Left forelimb (tissue), 1 donor: ENCODE measurements at regions not wholly inside any gene's neighbourhood (a gene's known extent, or its start where the extent isn't known, plus 50 kb on each side); places are given as distances from the start of the nearest gene placed in this dataset.
"Not testable (repeated sequence)": the region's sequence is repeated elsewhere in the genome, so short reads cannot be mapped to it uniquely, and the experiment has no call there.

ENCODE experiments used
- DNase-seq: peaks from one replicate; pipeline ENCODE4 v3.0.0-alpha.2; 2018; ENCODE audit warnings: low spot score

DNA sequence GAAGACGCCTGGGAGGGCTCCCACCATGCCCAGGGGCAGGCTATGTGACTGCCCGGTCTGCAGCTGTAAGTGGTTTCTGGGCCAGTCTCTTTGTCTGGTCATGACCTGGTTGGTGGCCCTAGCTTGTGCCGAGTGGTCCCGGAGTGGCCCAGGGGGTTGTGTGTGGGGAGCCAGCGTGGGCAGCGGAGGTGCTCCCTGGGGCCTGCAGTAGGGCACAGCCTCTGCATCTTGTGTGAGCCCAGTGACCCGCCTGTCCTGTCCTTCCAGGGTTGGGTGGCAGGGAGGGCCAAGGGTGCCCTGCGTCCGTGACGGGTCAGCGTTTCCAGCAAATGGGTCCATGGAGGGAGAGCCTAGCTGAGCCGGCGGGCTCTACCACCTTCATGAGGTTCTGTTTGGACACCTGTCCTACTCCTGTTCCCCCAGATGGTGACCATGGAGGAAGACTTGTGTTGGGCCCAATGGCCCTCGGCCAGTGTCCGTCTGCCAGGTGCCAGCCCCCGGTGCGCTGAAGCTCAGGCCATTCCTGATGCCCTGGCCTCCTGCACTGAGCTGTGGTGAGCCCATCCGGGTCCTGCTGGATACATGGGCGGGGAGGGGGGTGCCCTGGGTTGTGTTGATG lies 215.4 kb downstream of the SNRPN start:
- peak; percentile 37 for DNase-seq

DNA sequence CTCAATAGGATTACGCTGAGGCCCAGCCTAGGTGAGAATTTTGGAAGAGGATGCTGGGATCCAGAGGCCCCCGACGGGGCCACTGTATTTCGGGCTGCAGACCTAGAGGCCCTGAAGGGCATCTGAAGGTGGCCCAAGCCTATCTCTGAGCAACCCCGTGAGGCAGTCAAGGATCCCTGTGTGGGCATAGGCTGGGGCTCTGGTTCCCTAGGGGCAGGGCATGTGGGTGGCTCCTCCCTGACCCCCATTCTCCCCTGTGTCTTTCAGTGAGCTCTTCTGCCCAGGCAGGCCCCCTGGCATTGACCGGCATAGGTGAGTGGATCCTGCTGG lies 216.0 kb downstream of the SNRPN start:
- no peak for DNase-seq

- DNase-seq, result peak; percentile 47
Observed at GRCh38 chr15:25171111-25171811, 216.5 kb downstream of the SNRPN start.

GRCh38 chr15:25171856-25172687 lies 217.3 kb downstream of the SNRPN start:
- DNase-seq, result peak; percentile 50

DNA sequence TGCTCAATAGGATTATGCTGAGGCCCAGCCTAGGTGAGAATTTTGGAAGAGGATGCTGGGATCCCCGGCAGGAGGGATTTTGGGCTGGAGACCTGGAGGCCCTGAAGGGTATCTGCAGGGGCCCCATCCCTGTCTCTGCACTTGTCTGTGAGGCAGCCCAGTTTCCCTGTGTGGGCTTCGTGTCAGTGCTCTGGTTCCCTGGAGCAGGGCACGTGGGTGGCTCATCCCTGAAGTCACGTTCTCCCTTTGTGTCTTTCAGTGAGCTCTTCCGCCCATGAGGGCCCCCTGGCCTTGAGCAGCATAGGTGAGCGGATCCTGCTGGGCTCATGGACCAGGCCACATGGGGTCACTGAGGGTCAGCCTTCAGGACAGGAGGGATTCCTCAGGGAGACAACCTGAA lies 217.9 kb downstream of the SNRPN start:
- no peak for DNase-seq

DNA sequence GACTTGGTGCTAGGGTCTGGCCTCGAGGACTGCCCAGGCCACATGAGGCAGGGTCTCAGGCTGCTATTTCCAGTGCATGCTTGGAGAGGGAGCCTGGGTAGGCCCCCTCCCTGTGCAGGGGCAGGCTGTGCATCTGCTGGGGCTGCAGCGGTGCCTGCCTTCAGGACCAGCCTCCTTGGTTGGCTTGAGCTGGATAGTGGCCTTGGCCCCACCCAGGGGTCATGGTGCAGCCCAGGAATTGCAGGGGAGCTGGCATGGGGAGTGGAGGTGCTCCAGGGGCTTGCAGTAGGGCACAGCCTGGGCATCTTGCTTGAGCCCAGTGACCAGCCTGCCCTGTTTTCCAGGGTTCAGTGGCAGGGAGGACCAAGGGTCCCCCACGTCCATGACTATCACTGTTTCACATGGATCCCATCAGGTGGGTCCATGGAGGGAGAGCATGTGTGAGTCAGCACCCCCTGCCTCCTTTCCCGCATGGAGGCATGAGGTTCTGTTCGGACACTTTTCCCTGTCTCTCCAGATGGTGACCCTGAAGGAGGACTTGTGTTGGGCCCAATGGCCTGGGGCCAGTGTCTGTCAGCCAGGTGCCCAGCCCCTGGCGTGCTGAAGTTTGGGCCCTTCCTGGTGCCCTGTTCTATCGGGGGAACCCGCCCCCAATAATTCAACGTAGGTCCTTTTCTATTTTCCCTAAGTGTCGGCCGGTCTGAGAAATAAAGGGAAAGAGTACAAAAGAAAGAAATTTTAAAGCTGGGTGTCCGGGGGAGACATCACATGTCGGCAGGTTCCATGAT lies 218.6 kb downstream of the SNRPN start:
- peak; percentile 52 for DNase-seq

DNA sequence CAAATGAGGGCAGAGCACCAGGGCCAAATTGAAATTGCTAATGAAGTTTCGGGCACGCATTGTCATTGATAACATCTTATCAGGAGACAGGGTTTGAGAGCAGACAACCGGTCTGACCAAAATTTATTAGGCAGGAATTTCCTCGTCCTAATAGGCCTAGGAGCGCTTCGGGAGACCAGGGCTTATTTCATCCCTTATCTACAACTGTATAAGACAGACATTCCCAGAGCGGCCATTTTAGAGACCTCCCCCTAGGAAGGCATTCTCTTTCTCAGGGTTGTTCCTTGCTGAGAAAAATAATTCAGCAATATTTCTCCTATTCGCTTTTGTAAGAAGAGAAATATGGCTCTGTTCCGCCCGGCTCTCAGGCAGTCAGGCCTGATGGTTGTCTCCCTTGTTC lies 219.4 kb downstream of the SNRPN start:
- not testable (repeated sequence) for DNase-seq

GRCh38 chr15:25175033-25175788 lies 220.4 kb downstream of the SNRPN start:
- DNase-seq, result peak; percentile 40

DNA sequence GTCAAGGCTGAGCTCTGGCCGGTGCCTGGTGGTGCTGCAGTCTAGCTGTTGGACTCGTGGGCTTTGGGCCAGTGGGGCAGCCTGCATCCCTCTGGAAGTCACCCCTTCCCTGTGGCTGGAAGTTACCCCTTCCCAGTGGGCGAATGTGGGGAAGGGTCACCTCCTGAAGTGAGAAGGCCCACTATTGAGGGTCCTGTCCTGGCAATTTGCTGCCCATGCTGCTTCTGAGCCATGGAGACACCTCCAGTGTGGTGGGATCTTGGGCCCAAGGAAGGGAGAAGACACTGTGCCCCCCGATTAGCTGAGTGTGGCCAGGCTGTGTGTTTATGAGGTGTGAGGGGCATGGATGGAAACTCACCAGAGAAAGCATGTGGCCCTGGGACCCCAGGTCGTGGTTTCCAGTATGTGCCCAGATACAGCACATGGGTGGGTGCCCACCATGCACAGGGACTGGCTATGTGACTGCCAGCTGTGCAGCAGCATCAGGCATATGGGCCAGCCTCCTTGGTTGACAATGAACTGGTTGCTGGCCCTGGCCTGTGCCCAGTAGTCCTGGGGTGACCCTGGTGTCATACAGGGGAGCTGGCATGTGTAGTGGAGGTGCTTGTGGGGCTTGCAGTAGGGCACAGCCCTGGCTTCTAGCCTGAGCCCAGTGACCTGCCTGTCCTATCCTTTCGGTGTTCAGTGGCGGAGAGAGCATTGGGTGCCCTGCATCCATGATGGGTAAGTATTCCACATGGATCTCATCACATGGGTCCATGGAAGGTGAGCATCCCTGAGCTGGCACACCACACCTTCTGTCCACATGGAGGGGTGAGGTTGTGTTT lies 221.2 kb downstream of the SNRPN start:
- peak; percentile 51 for DNase-seq

GRCh38 chr15:25176616-25176923 lies 221.8 kb downstream of the SNRPN start:
- DNase-seq, result peak; percentile 36

GRCh38 chr15:25176991-25177954 lies 222.5 kb downstream of the SNRPN start:
- no peak for DNase-seq

- DNase-seq, result peak; percentile 55
Observed at GRCh38 chr15:25177955-25178801, 223.4 kb downstream of the SNRPN start.

DNA sequence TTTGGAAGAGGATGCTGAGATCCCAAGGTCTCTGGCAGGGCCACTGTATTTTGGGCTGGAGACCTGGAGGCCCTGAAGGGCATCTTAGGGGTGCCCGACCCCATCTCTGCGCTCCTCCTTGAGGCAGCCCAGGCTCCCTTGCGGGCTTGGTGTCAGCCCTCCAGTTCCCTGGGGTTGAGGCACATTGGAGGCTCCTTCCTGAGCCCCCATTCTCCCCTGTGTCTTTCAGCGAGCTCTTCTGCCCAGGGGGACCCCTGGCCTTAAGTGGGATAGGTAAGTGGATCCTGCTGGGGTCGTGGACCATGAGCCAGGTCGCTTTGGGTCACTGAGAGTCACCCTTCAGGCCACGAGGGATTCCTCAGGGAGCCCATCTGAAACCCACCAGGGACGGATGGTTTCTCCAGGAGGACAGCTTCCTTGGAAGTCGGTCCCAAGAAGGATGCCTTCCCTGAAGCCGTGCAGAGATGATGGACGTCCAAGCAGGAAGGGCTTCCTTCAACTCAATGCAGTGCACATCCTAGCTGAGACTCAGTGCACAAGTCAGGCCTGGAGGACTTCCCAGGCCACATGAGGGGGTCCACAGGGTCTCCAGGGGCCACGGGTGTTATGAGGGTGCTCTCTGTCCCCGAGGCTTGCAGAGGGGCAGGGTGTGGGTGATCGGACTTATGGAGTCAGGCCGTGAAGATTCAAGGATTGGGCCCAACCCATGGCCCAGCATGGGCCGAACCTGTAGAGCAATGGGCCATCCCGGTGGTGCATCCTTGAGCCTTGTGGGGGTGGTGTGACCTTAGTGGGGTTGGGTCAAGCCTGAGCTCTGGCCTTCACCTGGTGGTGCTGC lies 224.3 kb downstream of the SNRPN start:
- DNase-seq, result no peak

DNA sequence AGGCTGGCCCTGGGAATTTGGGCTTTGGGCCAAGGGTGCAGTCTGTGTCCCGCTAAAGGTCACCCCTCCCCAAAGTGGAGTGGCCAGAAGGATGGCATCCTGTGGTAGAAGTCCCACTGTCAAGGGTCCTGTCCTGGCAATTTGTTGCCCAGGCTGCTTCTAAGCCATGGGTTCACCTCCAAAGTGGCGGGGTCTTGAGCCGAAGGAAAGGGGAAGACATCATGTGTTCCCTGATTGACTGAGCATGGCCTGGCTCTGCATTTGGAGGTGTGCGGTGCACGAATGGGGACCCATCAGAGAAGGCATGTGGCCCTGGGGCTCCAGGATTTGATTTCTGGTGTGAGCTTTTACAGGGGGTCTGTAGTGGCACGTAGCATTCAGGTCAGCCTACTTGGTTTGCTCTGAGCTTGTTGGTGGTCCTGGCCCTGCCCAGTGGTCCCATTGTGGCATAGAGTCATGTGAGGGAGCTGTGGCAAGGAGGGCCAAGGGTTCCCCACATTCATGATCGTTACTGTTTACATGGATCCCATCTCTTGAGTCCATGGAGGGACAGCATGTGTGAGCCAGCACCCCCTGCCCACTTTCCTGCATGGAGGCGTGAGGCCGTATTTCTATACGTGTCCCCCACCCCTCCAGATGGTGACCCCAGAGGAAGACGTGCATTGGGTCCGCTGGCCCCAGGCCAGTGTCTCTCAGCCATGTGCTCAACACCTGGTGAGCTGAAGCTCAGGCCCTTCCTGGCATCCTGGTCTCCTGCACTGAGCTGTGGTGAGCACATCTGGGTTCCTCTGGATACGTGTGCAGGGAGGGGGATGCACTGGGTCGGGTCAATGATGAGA lies 225.1 kb downstream of the SNRPN start:
- DNase-seq, result peak; percentile 46

- peak; percentile 25 for DNase-seq
Observed at GRCh38 chr15:25180606-25181292, 226.0 kb downstream of the SNRPN start.
